B cell (primary cell): ENCODE measurements at regions not wholly inside any gene's neighbourhood (a gene's known extent, or its start where the extent isn't known, plus 50 kb on each side); places are given as distances from the start of the nearest gene placed in this dataset.

Experiments used
- ATAC-seq: fragments of 200-7000 bp; cut with Tn5 transposase; one replicate; pipeline ENCODE4 v1.10.0; 2021; ENCODE audit warnings: low read depth, mild to moderate bottlenecking, moderate number of reproducible peaks, moderate library complexity
- CTCF ChIA-PET: fragments of 350-600 bp; sonication (Branson Sonifier 250); formaldehyde crosslinking; loops from one replicate; lab custom pipeline; 2021; ENCODE audit warnings: antibody characterized with exemption, inconsistent platforms; lab: Charles Lee
- POLR2A ChIA-PET: fragments of 350-600 bp; sonication (Branson Sonifier 250); formaldehyde crosslinking; loops from one replicate; lab custom pipeline; 2021; ENCODE audit warnings: antibody characterized with exemption; lab: Charles Lee
- DNase-seq: peaks from one replicate; pipeline ENCODE4 v3.0.0; 2013
- H2AFZ ChIP-seq: 2 replicates; pipeline ENCODE4 v1.6.1; 2012; ENCODE audit warnings: mild to moderate bottlenecking, low read depth, low read length; ENCODE audit not compliant: insufficient read depth, poor library complexity, severe bottlenecking
- H3K27ac ChIP-seq, 2 donors: 1 replicate in 1 of 2; 2 replicates in 1 of 2; pipeline ENCODE4 v1.5.1; 2012 to 2013; ENCODE audit warnings: low read length in 2 of 2, mild to moderate bottlenecking in 2 of 2, moderate library complexity in 1 of 2
- H3K27me3 ChIP-seq, 4 experiments: fragments of 200-600 bp in 1 of 4; sonication (generic) in 1 of 4; replicated peaks in 1 of 4; 1 replicate in 2 of 4; 2 replicates in 2 of 4; pipeline versions ENCODE4 v1.6.1 to v1.7.0; 2013 to 2016; ENCODE audit warnings: low read length in 3 of 4, mild to moderate bottlenecking in 2 of 4, mixed read lengths in 1 of 4, moderate library complexity in 1 of 4; ENCODE audit not compliant: insufficient read depth in 4 of 4, control insufficient read depth in 3 of 4; ENCODE audit errors: control extremely low read depth in 1 of 4
- H3K36me3 ChIP-seq, 2 experiments: replicated peaks in 1 of 2; 1 replicate in 1 of 2; 2 replicates in 1 of 2; pipeline versions ENCODE4 v1.6.1 to v1.7.1; 2013; ENCODE audit warnings: low read length in 1 of 2; ENCODE audit not compliant: insufficient read depth in 2 of 2, control insufficient read depth in 1 of 2; ENCODE audit errors: control extremely low read depth in 1 of 2, extremely low read depth in 1 of 2
- H3K4me1 ChIP-seq, 2 donors: fragments of 200-600 bp in 1 of 2; sonication (generic) in 1 of 2; 1 replicate in 1 of 2; 2 replicates in 1 of 2; pipeline versions ENCODE4 v1.5.1 to v1.6.1; 2013 to 2017; ENCODE audit warnings: low read length in 2 of 2; ENCODE audit not compliant: control insufficient read depth in 2 of 2, insufficient read depth in 2 of 2
- H3K4me2 ChIP-seq: replicated peaks from 2 replicates; pipeline ENCODE3; 2012; ENCODE audit warnings: mild to moderate bottlenecking, low read depth, low read length; ENCODE audit not compliant: poor library complexity, severe bottlenecking
- H3K4me3 ChIP-seq, 5 experiments: fragments of 200-600 bp in 1 of 5; sonication (generic) in 1 of 5; 1 replicate in 3 of 5; 2 replicates in 2 of 5; pipeline versions ENCODE4 v1.5.1 to v1.7.0; 2011 to 2016; ENCODE audit warnings: low read length in 4 of 5, mild to moderate bottlenecking in 4 of 5, low read depth in 2 of 5, control low read depth in 1 of 5, moderate library complexity in 1 of 5; ENCODE audit not compliant: insufficient read depth in 1 of 5; ENCODE audit errors: control extremely low read depth in 1 of 5, extremely low read depth in 1 of 5
- H3K79me2 ChIP-seq: fragments of 200-600 bp; sonication (generic); one replicate; pipeline ENCODE4 v1.6.0; 2016; ENCODE audit warnings: low read length; ENCODE audit not compliant: control insufficient read depth, insufficient read depth
- H3K9ac ChIP-seq: fragments of 200-600 bp; sonication (generic); 2 replicates; pipeline ENCODE4 v1.6.1; 2017; ENCODE audit warnings: mild to moderate bottlenecking, low read length, moderate library complexity
- H3K9me3 ChIP-seq, 3 donors: one replicate each; pipeline versions ENCODE4 v1.6.1 to v1.7.1; 2013; ENCODE audit warnings: low read length in 2 of 3; ENCODE audit not compliant: control insufficient read depth in 2 of 3, insufficient read depth in 1 of 3; ENCODE audit errors: control extremely low read depth in 1 of 3
- H4K20me1 ChIP-seq: 2 replicates; pipeline ENCODE4 v1.6.0; 2012; ENCODE audit warnings: mild to moderate bottlenecking, low read length; ENCODE audit not compliant: insufficient read depth, control insufficient read depth, poor library complexity, severe bottlenecking
- H3K27ac Mint-ChIP-seq: one replicate; pipeline ENCODE4 v1.8.0; 2021; ENCODE audit warnings: mixed read lengths
- H3K27me3 Mint-ChIP-seq: one replicate; pipeline ENCODE4 v1.8.0; 2021; ENCODE audit warnings: mixed read lengths
- H3K4me1 Mint-ChIP-seq: one replicate; pipeline ENCODE4 v1.8.0; 2021; ENCODE audit warnings: mixed read lengths
- H3K4me3 Mint-ChIP-seq: one replicate; pipeline ENCODE4 v1.8.0; 2021; ENCODE audit warnings: mixed read lengths
- H3K9me3 Mint-ChIP-seq: one replicate; pipeline ENCODE4 v1.8.0; 2022; ENCODE audit warnings: mixed read lengths; ENCODE audit not compliant: insufficient read depth
- CTCF ChIP-seq: fragments of 200-600 bp; IDR thresholded peaks from one replicate; pipeline ENCODE4 v1.8.0; 2022; ENCODE audit warnings: antibody characterized with exemption, mild to moderate bottlenecking
- EZH2 ChIP-seq: IDR thresholded peaks from 2 replicates; pipeline ENCODE4 v1.6.1; 2012; ENCODE audit warnings: borderline replicate concordance, low read depth, mild to moderate bottlenecking, moderate library complexity, low read length; ENCODE audit not compliant: insufficient read depth, poor library complexity, severe bottlenecking
- WGBS: methylation state at CpG from one replicate; pipeline ENCODE4 v1.1.5; 2013; ENCODE audit warnings: missing lambda C conversion rate; ENCODE audit not compliant: insufficient coverage; 5-methylcytosine and 5-hydroxymethylcytosine counted together
- intact Hi-C: fragments of 100-400 bp; cut with micrococcal nuclease; formaldehyde crosslinking; loops from one replicate; pipeline ENCODE4 v1.10.0; 2022

- CTCF ChIA-PET = no interaction called here
- intact Hi-C loops = no loop called here
- WGBS = 100% methylated on average over 1 of the region's 3 CpGs
Measured at GRCh38 chr7:3217166-3217565, 83.9 kb upstream of the SDK1 start.

More at GRCh38 chr7:3217166-3217565, 83.9 kb upstream of the SDK1 start:
- Histone ChIP-seq H2AFZ (no peak overlapping the region), H3K4me3 (no peak overlapping the region), H3K4me1 (no peaks in the 10 kb centered on the region), H4K20me1 (no peaks in the 10 kb centered on the region), H3K27ac (no peak overlapping the region), H3K9ac (no peak overlapping the region), H3K79me2 (no peaks in the 10 kb centered on the region), H3K36me3 (no peaks in the 10 kb centered on the region), H3K27me3 (peaks cover 0 to 4% (median 0%) of the 10 kb centered on the region in 4 experiments), H3K9me3 (no peaks in the 10 kb centered on the region), H3K4me2 (no peak overlapping the region)
- no peak overlapping the region for H3K27ac Mint-ChIP-seq
- no peak for DNase-seq
- no peaks in the 10 kb centered on the region for H3K4me1 Mint-ChIP-seq
- TF ChIP-seq CTCF (no peak), EZH2 (no peak)
- H3K4me3 Mint-ChIP-seq = no peak overlapping the region
- POLR2A ChIA-PET = no interaction called here
- H3K9me3 Mint-ChIP-seq = no peaks in the 10 kb centered on the region
- H3K27me3 Mint-ChIP-seq = peaks cover 13% of the 10 kb centered on the region
- ATAC-seq = no peak
